Tibial artery (tissue), 4 donors: ENCODE measurements at regions not wholly inside any gene's neighbourhood (a gene's known extent, or its start where the extent isn't known, plus 50 kb on each side); places are given as distances from the start of the nearest gene placed in this dataset.

Experiments
- DNase-seq, 2 donors: peaks; one replicate each; pipeline ENCODE4 v3.0.0-alpha.2; 2019
- H3K27ac ChIP-seq, 2 donors: fragments of 200-600 bp; sonication (generic) in 1 of 2; 1 replicate in 1 of 2; 2 replicates in 1 of 2; pipeline ENCODE4 v1.5.1; 2018 to 2019; ENCODE audit warnings: mild to moderate bottlenecking in 1 of 2
- H3K27me3 ChIP-seq, 2 donors: fragments of 200-600 bp; sonication (generic) in 1 of 2; one replicate each; pipeline versions ENCODE4 v1.5.1 to v1.6.0; 2016 to 2019
- H3K36me3 ChIP-seq, 3 donors: fragments of 200-600 bp; sonication (generic) in 2 of 3; one replicate each; pipeline ENCODE4 v1.5.1; 2016 to 2019; ENCODE audit warnings: mild to moderate bottlenecking in 2 of 3
- H3K4me1 ChIP-seq, 4 donors: fragments of 200-600 bp; sonication (generic) in 2 of 4; 1 replicate in 3 of 4; 2 replicates in 1 of 4; pipeline ENCODE4 v1.5.1; 2016 to 2019
- H3K4me3 ChIP-seq, 2 donors: fragments of 200-600 bp; sonication (generic) in 1 of 2; 1 replicate in 1 of 2; 2 replicates in 1 of 2; pipeline ENCODE4 v1.5.1; 2018 to 2019; ENCODE audit warnings: mild to moderate bottlenecking in 2 of 2
- H3K9me3 ChIP-seq, 3 donors: fragments of 200-600 bp; sonication (generic) in 1 of 3; one replicate each; pipeline ENCODE4 v1.5.1; 2016 to 2019
- intact Hi-C: fragments of 100-400 bp; cut with DNase I; formaldehyde crosslinking; loops from one replicate; pipeline ENCODE4 v1.15.0; 2023; ENCODE audit warnings: low total_unique reads
- TF ChIP-seq, protein P1 (sequence below), 2 experiments: fragments of 200-600 bp in 1 of 2; fragments of 450-650 bp in 1 of 2; IDR thresholded peaks; one replicate each; pipeline ENCODE4 v1.5.1; 2017 to 2019; ENCODE audit warnings: antibody characterized with exemption in 2 of 2, mild to moderate bottlenecking in 1 of 2, moderate library complexity in 1 of 2

DNA sequence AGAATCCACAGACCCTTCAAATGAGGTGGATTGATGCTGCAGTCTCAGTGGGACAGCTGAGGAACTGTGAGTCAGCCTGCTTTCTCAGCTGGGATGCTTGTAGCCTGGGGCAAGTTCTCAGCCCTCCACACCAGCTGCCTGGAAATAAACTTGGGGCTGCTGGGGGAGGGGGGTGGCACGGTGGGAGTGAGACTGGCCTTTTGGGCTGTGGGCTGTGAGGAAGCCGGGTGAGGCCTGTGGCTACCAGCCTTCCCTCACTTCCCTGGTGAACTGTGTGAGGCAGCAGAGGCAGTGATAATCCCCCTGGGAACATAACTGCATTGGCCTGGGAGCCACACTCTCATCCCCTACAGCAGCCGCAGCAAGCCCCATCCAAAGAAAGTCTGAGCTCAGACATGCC is 114.5 kb upstream of the GUCY1A1 start:
- H3K4me3 ChIP-seq: no peak overlapping the region
- H3K9me3 ChIP-seq: peaks cover 0 to 4% (median 0%) of the 10 kb centered on the region in 3 donors
- no peaks in the 10 kb centered on the region for H3K27me3 ChIP-seq
- peaks cover 0 to 8% (median 2%) of the 10 kb centered on the region in 4 donors for H3K4me1 ChIP-seq
- TF ChIP-seq, protein P1, sequence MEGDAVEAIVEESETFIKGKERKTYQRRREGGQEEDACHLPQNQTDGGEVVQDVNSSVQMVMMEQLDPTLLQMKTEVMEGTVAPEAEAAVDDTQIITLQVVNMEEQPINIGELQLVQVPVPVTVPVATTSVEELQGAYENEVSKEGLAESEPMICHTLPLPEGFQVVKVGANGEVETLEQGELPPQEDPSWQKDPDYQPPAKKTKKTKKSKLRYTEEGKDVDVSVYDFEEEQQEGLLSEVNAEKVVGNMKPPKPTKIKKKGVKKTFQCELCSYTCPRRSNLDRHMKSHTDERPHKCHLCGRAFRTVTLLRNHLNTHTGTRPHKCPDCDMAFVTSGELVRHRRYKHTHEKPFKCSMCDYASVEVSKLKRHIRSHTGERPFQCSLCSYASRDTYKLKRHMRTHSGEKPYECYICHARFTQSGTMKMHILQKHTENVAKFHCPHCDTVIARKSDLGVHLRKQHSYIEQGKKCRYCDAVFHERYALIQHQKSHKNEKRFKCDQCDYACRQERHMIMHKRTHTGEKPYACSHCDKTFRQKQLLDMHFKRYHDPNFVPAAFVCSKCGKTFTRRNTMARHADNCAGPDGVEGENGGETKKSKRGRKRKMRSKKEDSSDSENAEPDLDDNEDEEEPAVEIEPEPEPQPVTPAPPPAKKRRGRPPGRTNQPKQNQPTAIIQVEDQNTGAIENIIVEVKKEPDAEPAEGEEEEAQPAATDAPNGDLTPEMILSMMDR (IDR thresholded peaks at IDR 0.05): no peak
- H3K36me3 ChIP-seq: no peaks in the 10 kb centered on the region
- DNase-seq: no peak
- H3K27ac ChIP-seq: no peak overlapping the region
- intact Hi-C loops: no loop called here

DNA sequence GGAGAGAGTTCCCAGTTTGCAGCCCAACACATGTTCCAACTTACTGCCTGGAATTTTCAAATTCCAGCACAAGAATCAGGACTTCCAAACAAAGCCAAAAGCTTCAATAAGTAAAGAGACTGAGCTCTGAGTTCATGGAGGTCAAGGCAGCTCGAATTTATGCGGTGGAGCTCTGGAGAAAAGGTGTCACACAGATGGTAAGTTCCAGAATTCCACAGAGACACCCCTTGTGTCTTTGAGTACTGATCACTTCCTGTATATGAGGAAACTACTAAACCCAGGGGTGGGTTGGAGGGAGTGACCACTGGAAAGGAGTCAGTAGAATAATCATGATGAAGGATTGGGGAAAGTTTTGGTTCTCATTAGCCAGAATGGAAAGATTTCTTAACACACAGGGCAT is 118.5 kb upstream of the GUCY1A1 start:
- Histone ChIP-seq H3K4me1 (peaks cover 0 to 8% (median 2%) of the 10 kb centered on the region in 4 donors), H3K4me3 (no peak overlapping the region), H3K36me3 (no peaks in the 10 kb centered on the region), H3K27me3 (no peaks in the 10 kb centered on the region), H3K27ac (no peak overlapping the region), H3K9me3 (no peaks in the 10 kb centered on the region)
- TF ChIP-seq, protein P1 (IDR thresholded peaks at IDR 0.05): no peak
- intact Hi-C loops: no loop called here
- no peak for DNase-seq

DNA sequence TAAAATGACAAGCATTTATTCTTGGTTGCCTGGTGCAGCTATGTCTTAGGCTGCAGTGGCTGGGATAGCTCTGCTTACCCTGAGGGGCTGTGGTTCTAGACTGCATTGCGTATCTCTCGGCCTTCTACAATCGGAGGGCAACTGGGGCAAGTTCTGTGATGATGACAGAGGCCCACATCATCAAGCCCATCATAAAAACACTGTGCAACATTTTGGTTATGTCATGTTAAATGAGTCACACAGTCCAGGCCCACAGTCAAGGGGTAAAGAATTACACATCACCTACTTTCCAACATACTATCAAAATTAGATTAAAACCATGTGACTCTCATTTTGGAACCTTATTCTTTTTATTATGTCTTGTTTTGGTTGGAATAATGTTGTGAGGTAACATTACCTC is 120.2 kb upstream of the GUCY1A1 start:
- TF ChIP-seq, protein P1 (IDR thresholded peaks at IDR 0.05): no peak
- no peak overlapping the region for H3K4me3 ChIP-seq

DNA sequence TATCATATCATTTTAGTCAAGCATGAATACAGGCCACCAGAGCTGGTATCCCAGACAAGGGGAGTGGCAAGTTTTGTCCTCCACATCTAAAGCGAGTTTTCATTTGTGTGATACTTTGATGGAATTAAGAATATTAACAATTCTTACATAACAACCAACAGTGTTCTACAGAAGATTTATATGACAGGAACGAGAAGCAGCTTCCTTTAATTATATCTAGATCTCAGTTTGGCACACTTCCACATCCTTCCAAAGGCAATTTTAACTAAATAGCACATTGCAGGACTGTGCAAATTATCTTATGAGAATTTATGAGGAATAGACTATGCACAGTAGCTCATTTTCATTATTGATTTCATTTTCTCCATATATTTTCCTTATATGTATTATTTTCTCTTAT is 121.2 kb upstream of the GUCY1A1 start:
- no peak overlapping the region for H3K27ac ChIP-seq
- H3K4me3 ChIP-seq: no peak overlapping the region
- H3K36me3 ChIP-seq: no peaks in the 10 kb centered on the region
- DNase-seq: no peak
- H3K4me1 ChIP-seq: peaks cover 0 to 8% (median 2%) of the 10 kb centered on the region in 4 donors
- intact Hi-C loops: no loop called here
- H3K27me3 ChIP-seq: no peaks in the 10 kb centered on the region
- TF ChIP-seq, protein P1 (IDR thresholded peaks at IDR 0.05): no peak
- no peaks in the 10 kb centered on the region for H3K9me3 ChIP-seq

More for the DNA sequence above, 120.2 kb upstream of the GUCY1A1 start:
- no peak for DNase-seq
- intact Hi-C loops: no loop called here
- Histone ChIP-seq H3K27me3 (no peaks in the 10 kb centered on the region), H3K9me3 (no peaks in the 10 kb centered on the region), H3K4me1 (peaks cover 0 to 8% (median 2%) of the 10 kb centered on the region in 4 donors), H3K36me3 (no peaks in the 10 kb centered on the region), H3K27ac (no peak overlapping the region)

DNA sequence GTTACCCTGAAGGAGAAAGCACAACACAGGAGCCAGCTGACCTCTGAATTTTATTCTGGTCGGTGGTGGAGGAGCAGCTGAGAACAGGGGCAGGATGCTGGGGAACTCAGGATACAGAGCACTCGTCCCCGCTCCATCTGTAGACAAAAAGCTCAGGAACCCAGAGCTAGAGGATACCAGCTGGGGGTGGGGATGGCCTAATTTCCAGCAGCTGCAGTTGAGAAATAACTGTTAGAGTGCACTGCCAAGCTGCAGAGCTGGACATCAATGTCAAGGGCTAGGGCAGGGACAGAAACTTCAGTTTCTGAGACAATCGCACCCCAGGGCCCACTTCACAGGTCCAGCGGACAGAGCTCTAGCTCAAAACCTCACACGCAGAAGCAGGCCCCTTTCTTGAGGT is 122.1 kb upstream of the GUCY1A1 start:
- no peak for DNase-seq
- TF ChIP-seq, protein P1 (IDR thresholded peaks at IDR 0.05): no peak
- H3K9me3 ChIP-seq: no peaks in the 10 kb centered on the region
- H3K4me3 ChIP-seq: no peak overlapping the region
- no peaks in the 10 kb centered on the region for H3K36me3 ChIP-seq
- H3K4me1 ChIP-seq: peaks cover 0 to 9% (median 2%) of the 10 kb centered on the region in 4 donors
- intact Hi-C loops: no loop called here
- no peak overlapping the region for H3K27ac ChIP-seq
- no peaks in the 10 kb centered on the region for H3K27me3 ChIP-seq
